HepG2 (cell line): ENCODE measurements at regions not wholly inside any gene's neighbourhood (a gene's known extent, or its start where the extent isn't known, plus 50 kb on each side); places are given as distances from the start of the nearest gene placed in this dataset.

ENCODE experiments used
- GABPA ChIP-seq, 2 experiments: IDR thresholded peaks; 2 replicates each; pipeline ENCODE4 v1.6.1; 2011 to 2016; ENCODE audit warnings: low read depth in 2 of 2, low read length in 1 of 2, missing biosample characterization in 1 of 2, missing genetic modification characterization in 1 of 2
- HDAC2 ChIP-seq: sonication (generic); formaldehyde crosslinking; IDR thresholded peaks from 2 replicates; pipeline ENCODE4 v1.4.0; 2020; ENCODE audit warnings: missing genetic modification reagents
- HOXA5 ChIP-seq: sonication (generic); formaldehyde crosslinking; IDR thresholded peaks from 2 replicates; pipeline ENCODE4 v1.4.0; 2020; ENCODE audit warnings: missing genetic modification reagents
- KAT7 ChIP-seq: IDR thresholded peaks from 2 replicates; pipeline ENCODE4 v1.6.1; 2018; ENCODE audit warnings: borderline replicate concordance, missing compliant biosample characterization
- KDM5B ChIP-seq: sonication (generic); formaldehyde crosslinking; IDR thresholded peaks from 2 replicates; pipeline ENCODE4 v1.4.0; 2020; ENCODE audit warnings: missing genetic modification reagents, mild to moderate bottlenecking, borderline replicate concordance
- LBX2 ChIP-seq: sonication (generic); formaldehyde crosslinking; IDR thresholded peaks from 2 replicates; pipeline ENCODE4 v1.5.0; 2020; ENCODE audit warnings: missing genetic modification reagents, mild to moderate bottlenecking, borderline replicate concordance
- POLR2AphosphoS5 ChIP-seq: IDR thresholded peaks from 2 replicates; pipeline ENCODE4 v1.6.1; 2012; ENCODE audit warnings: low read depth, low read length
- SOX13 ChIP-seq, 3 experiments: fragments of 450-650 bp in 1 of 3; sonication (generic) in 1 of 3; formaldehyde crosslinking in 1 of 3; IDR thresholded peaks in 2 of 3; conservative IDR thresholded peaks in 1 of 3; 2 replicates each; pipeline versions ENCODE4 v1.5.0 to v1.6.1; 2016 to 2020; ENCODE audit warnings: antibody characterized with exemption in 1 of 3, mild to moderate bottlenecking in 1 of 3, missing compliant biosample characterization in 1 of 3, missing genetic modification reagents in 1 of 3, moderate library complexity in 1 of 3
- SP1 ChIP-seq, 2 experiments: fragments of 450-650 bp in 1 of 2; sonication (generic) in 1 of 2; formaldehyde crosslinking in 1 of 2; IDR thresholded peaks; 2 replicates each; pipeline versions ENCODE4 v1.4.0 to v1.6.1; 2016 to 2020; ENCODE audit warnings: missing genetic modification reagents in 1 of 2
- ZBTB7A ChIP-seq: sonication (generic); formaldehyde crosslinking; IDR thresholded peaks from 2 replicates; pipeline ENCODE4 v1.8.0; 2022; ENCODE audit warnings: mild to moderate bottlenecking, missing genetic modification reagents
- ZFP37 ChIP-seq: sonication (generic); formaldehyde crosslinking; IDR thresholded peaks from 2 replicates; pipeline ENCODE4 v1.4.0; 2020; ENCODE audit warnings: missing genetic modification reagents, borderline replicate concordance
- ZNF180 ChIP-seq: sonication (generic); formaldehyde crosslinking; IDR thresholded peaks from 2 replicates; pipeline ENCODE4 v1.4.0; 2020; ENCODE audit warnings: low read depth, missing genetic modification reagents, borderline replicate concordance
- ZNF207 ChIP-seq: fragments of 450-650 bp; IDR thresholded peaks from 2 replicates; pipeline ENCODE4 v1.6.1; 2016; ENCODE audit warnings: antibody characterized with exemption, borderline replicate concordance
- ZNF331 ChIP-seq: sonication (generic); formaldehyde crosslinking; IDR thresholded peaks from 2 replicates; pipeline ENCODE4 v1.4.0; 2020; ENCODE audit warnings: missing genetic modification reagents
- ZNF614 ChIP-seq: IDR thresholded peaks from 2 replicates; pipeline ENCODE4 v1.6.1; 2018; ENCODE audit warnings: missing biosample characterization, missing genetic modification reagents, inconsistent platforms, borderline replicate concordance
- ZNF619 ChIP-seq: sonication (generic); formaldehyde crosslinking; IDR thresholded peaks from 2 replicates; pipeline ENCODE4 v1.4.0; 2020; ENCODE audit warnings: mild to moderate bottlenecking, missing genetic modification reagents
- ZNF672 ChIP-seq: sonication (generic); formaldehyde crosslinking; IDR thresholded peaks from 2 replicates; pipeline ENCODE4 v1.8.1; 2022; ENCODE audit warnings: missing genetic modification reagents
- ZNF839 ChIP-seq: sonication (generic); formaldehyde crosslinking; IDR thresholded peaks from 2 replicates; pipeline ENCODE4 v1.4.0; 2020; ENCODE audit warnings: missing genetic modification reagents, mild to moderate bottlenecking, borderline replicate concordance
- TF ChIP-seq, protein P1 (sequence below): sonication (generic); formaldehyde crosslinking; IDR thresholded peaks from one replicate; pipeline ENCODE4 v1.5.1; 2020; ENCODE audit warnings: mild to moderate bottlenecking, missing genetic modification reagents; ENCODE audit errors: not compliant biosample characterization
- TF ChIP-seq, protein P2 (sequence below): fragments of 450-650 bp; IDR thresholded peaks from 2 replicates; pipeline ENCODE4 v1.6.1; 2017

GRCh38 chr7:65239707-65240352 lies 133.8 kb upstream of the ZNF92 start (continued):
- TF ChIP-seq, protein P1, sequence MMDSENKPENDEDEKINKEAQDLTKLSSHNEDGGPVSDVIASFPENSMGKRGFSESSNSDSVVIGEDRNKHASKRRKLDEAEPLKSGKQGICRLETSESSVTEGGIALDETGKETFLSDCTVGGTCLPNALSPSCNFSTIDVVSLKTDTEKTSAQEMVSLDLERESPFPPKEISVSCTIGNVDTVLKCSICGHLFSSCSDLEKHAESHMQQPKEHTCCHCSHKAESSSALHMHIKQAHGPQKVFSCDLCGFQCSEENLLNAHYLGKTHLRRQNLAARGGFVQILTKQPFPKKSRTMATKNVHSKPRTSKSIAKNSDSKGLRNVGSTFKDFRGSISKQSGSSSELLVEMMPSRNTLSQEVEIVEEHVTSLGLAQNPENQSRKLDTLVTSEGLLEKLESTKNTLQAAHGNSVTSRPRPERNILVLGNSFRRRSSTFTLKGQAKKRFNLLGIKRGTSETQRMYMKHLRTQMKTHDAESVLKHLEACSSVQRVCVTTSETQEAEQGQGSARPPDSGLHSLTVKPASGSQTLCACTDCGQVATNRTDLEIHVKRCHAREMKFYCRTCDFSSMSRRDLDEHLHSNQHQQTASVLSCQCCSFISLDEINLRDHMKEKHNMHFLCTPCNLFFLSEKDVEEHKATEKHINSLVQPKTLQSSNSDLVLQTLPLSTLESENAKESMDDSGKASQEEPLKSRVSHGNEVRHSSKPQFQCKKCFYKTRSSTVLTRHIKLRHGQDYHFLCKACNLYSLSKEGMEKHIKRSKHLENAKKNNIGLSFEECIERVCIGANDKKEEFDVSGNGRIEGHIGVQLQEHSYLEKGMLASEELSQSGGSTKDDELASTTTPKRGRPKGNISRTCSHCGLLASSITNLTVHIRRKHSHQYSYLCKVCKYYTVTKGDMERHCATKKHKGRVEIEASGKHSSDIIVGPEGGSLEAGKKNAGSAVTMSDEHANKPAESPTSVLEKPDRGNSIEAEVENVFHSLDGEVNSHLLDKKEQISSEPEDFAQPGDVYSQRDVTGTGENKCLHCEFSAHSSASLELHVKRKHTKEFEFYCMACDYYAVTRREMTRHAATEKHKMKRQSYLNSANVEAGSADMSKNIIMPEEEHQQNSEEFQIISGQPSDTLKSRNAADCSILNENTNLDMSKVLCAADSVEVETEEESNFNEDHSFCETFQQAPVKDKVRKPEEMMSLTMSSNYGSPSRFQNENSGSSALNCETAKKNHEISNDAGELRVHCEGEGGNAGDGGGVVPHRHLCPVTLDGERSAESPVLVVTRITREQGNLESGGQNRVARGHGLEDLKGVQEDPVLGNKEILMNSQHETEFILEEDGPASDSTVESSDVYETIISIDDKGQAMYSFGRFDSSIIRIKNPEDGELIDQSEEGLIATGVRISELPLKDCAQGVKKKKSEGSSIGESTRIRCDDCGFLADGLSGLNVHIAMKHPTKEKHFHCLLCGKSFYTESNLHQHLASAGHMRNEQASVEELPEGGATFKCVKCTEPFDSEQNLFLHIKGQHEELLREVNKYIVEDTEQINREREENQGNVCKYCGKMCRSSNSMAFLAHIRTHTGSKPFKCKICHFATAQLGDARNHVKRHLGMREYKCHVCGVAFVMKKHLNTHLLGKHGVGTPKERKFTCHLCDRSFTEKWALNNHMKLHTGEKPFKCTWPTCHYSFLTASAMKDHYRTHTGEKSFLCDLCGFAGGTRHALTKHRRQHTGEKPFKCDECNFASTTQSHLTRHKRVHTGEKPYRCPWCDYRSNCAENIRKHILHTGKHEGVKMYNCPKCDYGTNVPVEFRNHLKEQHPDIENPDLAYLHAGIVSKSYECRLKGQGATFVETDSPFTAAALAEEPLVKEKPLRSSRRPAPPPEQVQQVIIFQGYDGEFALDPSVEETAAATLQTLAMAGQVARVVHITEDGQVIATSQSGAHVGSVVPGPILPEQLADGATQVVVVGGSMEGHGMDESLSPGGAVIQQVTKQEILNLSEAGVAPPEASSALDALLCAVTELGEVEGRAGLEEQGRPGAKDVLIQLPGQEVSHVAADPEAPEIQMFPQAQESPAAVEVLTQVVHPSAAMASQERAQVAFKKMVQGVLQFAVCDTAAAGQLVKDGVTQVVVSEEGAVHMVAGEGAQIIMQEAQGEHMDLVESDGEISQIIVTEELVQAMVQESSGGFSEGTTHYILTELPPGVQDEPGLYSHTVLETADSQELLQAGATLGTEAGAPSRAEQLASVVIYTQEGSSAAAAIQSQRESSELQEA (CRISPR knock-in tag) = peak; percentile 47
- TF ChIP-seq HDAC2 (CRISPR knock-in tag) (no peak), SOX13 (IDR thresholded peaks at IDR 0.05) (no peak), SOX13 (CRISPR knock-in tag; conservative IDR thresholded peaks at IDR 0.05 in 1 of 2, IDR thresholded peaks at IDR 0.05 in 1 of 2) (no peak), ZNF180 (no peak), ZFP37 (CRISPR knock-in tag) (no peak), LBX2 (CRISPR knock-in tag) (no peak), ZNF331 (peak; percentile 7; the same call in 1 of the 2 replicates), ZNF619 (CRISPR knock-in tag) (no peak), GABPA (IDR thresholded peaks at IDR 0.05; ENCODE audit: low read depth, low read length) (peak; percentile 13; the same call in 1 of the 2 replicates), GABPA (CRISPR knock-in tag; IDR thresholded peaks at IDR 0.05; ENCODE audit: low read depth) (peak; percentile 59), HOXA5 (0 out of 2 replicates have a peak, but pooled peaks have one; percentile 42), ZNF672 (CRISPR knock-in tag) (no peak), ZNF207 (no peak), ZNF614 (CRISPR knock-in tag) (no peak), POLR2AphosphoS5 (no peak), KAT7 (CRISPR knock-in tag) (0 out of 2 replicates have a peak, but pooled peaks have one; percentile 32), ZBTB7A (CRISPR knock-in tag) (no peak), KDM5B (CRISPR knock-in tag) (peak; percentile 65; the same call in 1 of the 2 replicates), SP1 (IDR thresholded peaks at IDR 0.05) (no peak), SP1 (CRISPR knock-in tag; IDR thresholded peaks at IDR 0.05) (peak; percentile 54; the same call in 1 of the 2 replicates), ZNF839 (CRISPR knock-in tag) (no peak)
- TF ChIP-seq, protein P2, sequence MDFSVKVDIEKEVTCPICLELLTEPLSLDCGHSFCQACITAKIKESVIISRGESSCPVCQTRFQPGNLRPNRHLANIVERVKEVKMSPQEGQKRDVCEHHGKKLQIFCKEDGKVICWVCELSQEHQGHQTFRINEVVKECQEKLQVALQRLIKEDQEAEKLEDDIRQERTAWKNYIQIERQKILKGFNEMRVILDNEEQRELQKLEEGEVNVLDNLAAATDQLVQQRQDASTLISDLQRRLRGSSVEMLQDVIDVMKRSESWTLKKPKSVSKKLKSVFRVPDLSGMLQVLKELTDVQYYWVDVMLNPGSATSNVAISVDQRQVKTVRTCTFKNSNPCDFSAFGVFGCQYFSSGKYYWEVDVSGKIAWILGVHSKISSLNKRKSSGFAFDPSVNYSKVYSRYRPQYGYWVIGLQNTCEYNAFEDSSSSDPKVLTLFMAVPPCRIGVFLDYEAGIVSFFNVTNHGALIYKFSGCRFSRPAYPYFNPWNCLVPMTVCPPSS = no peak
